Hematopoietic multipotent progenitor cell (in vitro differentiated cells): ENCODE measurements at regions not wholly inside any gene's neighbourhood (a gene's known extent, or its start where the extent isn't known, plus 50 kb on each side); places are given as distances from the start of the nearest gene placed in this dataset.
"Not testable (repeated sequence)": the region's sequence is repeated elsewhere in the genome, so short reads cannot be mapped to it uniquely, and the experiment has no call there.

Source experiments
- DNase-seq, 3 donors: peaks; one replicate each; pipeline ENCODE4 v3.0.0-alpha.2; 2011 to 2015; ENCODE audit warnings: low read depth in 2 of 3, low spot score in 2 of 3

DNA sequence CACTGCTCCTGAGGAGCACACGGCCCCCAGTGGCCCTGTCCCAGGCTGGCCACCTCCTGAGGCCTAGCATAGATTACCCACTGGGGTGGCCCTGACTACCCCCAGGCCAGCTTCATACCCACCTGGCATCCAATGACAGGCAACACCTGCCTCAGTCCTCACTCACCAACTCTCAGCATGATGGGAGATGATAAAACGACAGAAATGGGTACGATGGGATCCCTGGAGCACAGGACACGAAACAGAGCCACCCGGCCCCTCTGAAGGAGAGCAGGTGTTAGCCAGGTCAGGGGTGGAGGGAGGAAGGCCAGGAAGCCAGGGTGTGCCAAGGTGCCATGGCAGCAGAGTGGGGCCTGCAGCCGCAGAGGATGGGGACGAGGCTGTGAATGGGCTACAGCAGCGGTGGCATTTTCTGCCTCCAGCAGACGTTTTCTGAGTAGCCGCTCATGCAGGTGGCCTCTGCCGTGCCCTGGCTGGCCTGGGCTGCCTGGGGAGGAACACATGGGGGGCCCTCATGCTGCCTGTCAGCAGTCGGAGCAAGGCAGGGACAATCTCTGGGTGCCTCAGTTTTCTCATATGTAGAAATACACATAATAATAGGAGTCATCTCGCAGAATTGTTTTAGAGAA is 50.2 kb upstream of the FGF3 start:
- no peak for DNase-seq

DNA sequence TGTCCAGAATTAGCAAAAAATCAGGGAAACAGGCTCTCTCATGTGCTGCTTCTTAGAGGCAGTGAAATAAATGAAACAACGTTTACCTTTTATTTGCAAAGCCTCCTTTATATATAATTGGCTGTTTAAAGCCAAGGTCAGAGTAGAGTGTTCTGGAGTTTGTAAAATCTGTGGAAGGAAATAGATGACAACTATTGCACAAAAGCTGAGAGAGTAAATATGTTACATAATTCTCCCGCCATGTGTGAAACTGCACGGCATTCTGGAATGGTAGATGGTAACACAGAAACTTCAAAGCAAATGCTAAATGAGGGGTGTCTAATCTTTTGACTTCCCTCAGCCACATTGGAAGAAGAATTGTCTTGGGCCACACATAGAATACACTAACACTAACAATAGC is 51.5 kb upstream of the FGF3 start:
- DNase-seq, result no peak

DNA sequence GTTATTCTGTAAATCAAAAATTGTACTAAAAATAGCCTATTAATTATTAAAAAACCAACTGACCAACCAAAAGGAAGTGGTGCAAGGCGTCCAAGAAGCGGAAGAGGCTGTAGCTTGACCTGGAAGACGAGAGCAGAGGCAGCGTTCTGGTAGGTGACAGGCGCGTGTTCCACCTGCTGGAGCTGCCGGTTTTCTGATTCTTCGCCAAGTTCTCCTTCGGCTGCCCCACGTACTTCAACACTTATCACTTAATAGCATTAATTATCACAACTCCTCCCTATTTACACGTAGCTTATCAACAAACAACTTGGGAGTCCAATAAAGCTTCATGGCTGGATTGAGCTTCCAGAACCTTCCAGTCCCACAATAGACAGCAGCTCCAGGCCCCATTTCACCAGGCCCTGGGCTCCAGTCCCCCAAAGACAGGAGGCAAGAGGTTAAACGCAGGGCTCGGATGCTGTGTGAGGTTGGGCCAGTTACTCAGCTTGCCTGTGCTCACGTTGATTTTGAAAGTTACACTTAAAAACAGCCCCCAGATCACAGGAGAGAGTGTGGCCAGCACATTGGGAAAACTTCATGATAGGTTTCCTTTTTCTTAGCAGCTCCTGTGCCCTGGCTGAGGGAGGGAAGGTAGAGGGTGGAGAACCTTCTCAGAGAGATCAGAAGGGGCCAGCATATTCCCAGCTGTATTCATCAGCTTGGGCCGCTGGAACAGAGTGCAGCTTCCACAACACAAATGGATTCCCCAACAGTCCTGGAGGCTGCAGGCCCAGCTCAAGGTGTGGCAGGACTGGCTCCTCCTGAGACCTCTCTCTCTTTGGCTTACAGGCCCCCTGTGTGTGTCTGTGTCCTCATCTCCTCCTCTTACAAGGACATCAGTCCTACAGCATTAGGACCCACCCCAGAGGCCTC is 54.2 kb upstream of the FGF3 start:
- DNase-seq, result no peak

DNA sequence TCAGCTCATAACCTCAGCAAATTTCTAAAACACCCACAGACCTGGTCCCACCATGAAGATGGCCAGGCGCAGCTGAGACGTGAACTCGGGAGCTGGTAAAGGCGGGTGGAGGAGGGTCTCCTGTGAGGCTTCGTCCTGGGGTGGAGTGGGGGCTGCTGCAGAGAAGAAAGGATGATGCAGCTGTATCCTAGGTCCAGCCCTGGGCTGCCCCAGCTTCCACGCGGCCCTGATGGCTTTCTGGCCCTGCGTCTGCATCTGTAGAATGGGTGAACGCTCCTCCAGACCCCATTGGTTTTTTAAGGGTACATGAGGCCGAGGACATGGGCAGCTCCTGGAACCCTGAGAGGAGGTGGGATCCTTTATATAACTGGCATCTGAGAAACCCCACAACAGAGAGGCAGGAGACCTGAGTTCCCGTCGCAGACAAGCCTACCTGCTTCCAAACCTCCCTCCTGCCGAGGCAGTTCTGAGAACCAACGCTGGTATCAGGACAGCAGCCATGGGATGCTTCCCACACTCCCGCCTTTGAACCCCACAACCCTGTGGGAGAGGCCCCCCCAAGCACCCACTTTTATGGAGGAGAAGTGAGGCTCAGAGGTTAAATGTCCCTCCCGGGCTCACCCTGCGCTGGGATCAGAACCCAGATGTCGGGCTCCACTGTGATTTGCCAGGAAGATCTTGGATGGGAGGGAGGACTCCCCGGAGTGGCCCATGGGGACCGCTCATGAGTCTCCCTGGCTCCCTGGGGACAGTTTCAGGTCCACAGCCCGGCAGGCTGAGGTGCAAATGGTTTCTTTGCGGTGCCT is 55.2 kb upstream of the FGF3 start:
- no peak for DNase-seq

DNA sequence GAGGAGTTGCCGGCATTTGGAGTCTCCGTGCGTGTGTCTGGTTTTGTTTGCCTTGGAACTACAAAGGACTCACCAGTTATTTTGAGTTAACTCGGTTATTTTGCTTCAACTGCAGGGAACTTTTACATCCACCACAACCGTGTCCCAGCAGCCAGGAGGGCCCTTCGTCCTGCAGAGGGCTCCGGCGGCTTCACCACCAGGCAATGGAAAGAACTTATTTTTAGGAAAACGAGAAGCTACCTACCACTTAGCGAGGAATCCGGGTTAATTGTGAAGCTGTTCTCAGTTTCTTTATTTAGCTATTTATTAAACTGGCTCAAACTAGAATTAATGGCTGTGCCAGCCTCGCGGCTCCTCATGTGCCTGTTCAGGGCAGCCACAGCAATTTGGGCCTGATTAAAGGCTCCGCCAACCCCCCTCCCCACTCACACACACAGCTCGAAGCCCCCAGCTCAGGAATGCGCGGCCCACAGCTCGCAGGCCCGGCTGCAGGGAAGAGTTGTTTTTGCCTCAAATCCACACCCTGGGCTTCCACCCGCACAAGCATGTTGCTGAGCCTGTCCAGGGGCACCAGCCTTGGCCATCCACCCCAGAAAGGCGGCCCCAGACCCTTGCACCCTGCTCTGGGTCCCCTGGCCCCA is 55.9 kb upstream of the FGF3 start:
- no peak for DNase-seq

DNA sequence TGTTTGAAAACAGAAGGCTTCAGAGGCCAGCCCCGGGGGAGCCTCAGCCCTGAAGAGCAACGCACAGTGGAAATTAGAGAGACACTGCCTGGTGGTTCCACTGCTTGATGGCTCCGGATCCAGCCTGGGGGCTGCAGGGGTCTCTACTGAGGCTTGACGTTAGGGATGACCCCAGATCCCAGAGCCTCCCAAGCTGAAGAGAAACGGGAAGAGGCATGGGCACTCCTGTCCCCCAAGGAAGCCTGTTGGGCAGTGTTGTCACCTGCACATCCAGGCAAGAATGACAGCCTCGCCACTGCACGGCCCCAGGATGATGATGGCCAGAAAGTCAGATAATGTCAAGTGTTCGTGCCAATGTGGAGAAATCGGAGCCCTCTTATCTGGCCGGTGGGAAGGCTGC is 56.8 kb upstream of the FGF3 start:
- DNase-seq, result no peak

DNA sequence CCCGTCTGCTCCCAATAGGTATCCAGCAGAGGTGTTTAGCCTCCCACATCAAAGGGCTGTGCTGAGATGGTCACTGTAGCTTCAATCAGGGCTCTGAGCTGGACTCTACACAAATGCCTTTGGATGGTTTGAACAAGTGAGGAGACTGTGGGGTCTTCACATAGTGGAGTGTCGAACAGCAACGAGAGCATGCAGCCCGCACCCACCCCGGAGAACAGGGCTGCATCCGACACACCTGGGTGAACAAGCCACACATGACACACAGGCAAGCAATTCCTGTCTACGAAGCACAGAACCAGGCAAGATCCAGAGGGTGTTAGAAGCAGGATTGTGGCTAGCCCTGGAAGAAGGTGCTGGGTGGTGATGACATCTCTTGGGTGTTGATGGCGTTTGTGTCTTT is 58.0 kb upstream of the FGF3 start:
- DNase-seq, result no peak

DNA sequence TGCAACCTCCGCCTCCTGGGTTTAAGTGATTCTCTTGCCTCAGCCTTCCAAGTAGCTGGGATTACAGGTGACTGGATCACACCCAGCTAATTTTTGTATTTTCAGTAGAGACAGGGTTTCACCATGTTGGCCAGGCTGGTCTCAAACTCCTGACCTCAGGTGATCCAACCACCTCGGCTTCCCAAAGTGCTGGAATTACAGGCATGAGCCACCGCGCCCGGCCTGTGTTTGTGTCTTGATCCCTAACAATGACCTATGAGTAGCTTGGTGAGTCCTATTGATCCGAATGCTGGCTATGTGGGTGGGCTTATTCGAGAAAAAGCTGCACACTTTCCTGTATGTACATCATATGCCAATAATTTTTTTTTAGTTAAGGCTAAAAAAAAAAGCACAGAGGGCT is 58.5 kb upstream of the FGF3 start:
- DNase-seq, result not testable (repeated sequence)

DNA sequence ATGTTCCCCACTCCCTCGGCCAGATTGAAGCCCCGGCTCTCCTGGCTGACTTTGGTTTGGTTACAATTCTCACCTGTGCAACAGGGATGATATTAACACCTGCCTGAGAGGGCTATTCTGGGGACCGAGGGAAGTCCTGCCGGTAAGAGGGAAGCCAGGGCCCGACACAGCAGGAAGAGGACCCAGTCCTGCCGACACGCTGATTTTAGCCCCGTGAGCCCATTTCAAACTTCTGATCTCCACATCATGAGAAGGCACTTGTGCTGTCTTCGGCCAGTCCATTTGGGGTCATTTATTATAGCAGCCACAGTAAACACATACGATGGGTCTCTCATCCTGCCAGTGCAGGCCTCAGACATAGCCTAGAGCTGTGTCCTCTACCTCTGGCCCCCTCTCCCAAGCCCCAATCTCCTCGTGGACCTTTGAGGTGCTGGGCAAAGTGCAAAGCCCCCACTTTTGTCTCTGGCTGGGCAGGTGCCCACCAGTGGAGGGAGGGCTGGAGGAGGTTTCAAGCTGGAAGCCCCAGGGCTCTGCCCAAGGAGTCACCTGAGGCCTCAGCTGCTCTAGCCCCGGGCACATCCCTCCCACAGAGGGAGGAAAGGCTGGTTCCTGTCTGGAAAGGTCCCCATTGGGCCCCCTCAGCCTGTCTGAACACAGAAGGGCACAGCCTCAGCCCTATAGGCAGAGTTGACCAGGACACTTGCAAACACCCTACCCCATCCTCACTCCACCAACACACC is 59.1 kb upstream of the FGF3 start:
- no peak for DNase-seq

DNA sequence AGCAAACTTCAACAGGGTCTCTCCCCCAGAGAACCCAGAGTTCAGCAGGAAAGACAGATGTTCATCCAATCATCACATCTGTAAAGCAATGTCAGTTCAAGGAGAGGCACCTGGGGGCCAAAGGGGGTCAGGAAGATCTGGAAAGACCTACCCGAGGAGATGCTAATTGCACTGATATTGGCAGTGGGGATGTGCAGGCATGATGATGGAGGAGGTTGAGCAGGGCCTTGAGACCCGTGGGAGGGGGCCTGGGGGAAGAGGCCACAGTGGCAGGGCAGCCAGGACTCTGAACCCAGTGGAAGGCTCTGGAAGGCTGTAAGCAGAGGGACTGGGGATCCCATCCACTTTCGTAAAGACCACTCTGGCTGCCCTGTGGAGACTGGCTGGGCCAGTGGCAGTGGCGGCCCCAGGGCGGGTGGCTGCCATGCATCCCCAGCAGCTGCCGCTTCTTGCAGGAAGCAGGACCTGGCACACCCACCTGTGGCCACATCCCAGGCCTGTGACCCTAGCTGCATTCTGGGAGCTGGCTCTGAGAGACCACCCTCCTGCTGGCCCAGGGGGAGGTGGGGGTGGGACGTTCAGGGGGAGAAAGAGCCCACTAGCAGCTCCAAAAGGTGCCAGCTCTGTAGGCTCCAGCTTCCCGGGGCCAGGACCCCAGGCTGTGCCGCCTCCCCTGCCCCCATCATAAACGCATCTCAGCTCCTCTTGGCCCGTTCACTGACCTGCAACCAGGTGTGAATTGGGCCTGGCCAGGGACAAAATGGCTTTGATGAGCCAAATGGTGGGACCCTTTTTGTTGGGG is 59.9 kb upstream of the FGF3 start:
- DNase-seq, result no peak

DNA sequence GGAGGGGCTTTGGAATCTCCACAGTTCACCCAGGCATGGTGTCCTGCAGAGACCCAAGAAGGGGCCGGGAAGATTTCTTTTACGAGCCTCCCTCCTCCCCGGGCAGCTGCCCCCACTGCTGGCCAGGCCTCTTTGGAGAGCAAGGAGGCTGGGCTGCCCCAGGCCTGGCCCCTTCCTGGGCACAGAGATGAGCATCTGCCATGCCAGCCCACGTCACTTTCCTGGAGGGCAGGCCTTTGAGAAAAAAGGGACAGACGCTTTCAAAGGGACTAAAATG is 60.5 kb upstream of the FGF3 start:
- no peak for DNase-seq

DNA sequence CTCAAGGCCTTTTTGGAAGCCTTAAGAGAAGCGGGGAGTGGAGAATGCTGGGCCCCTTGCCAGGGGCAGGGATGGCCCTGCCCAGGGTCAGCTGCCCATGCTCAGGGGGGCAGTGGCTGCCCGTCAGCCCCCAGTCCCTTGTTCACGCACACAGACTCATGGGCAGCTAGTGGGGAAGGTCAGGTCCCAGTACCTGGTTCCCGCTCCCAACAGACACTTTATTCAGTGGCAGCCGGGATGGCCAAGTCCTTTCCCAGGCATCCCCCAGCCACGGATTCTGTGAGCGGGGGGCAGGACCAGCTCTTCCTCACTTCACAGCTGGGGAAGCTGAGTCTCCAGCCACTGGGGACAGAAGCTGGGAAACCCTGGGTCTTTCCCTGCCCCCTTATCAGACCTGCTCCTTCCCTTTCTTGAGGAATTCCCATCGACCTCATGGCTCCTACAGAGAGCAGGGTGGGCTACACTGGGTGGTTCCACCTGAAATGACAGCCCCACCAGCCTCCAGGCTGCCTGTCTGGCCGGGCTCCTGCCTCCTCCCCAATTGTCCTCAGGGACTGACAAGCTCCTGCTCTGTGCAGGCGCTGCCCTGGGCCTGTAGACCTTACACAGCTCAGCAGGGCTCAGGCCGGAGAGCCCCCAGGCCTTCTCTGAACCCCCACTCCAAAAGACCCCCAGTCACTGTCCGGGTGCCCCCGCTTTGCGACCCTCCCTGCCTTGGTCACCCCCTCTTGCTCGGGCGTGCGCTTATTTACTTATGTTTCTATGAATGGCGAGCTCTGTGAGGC is 61.0 kb upstream of the FGF3 start:
- no peak for DNase-seq

DNA sequence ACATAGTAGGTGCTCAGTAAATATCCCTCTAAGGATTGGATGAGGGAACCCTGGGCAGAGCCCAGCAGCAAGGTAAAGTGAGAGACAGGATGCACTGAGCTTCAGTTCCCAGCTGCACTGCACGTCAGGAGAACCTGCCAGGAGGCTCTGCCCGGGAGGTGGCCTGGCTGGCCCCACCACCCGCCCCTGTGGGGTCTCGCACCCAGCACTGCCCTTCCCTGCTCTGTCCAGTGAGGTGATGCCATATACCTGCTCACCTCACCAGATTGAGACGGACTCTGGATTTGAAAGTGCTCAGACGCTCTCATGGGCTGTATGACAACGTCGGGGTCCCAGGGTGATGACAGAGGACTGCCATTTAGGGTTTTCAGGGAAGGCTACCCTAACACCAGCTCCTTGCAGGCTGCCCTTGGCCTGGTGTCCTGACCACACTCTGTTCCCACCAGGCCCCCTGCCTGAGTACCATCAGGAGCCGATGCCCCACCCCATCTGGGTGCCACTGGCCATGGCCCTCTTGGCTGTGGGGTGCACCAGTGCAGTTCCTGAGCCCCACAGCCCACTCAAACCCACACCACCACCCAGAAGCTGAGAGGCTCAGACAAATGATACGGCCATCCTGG is 61.7 kb upstream of the FGF3 start:
- DNase-seq, result no peak

DNA sequence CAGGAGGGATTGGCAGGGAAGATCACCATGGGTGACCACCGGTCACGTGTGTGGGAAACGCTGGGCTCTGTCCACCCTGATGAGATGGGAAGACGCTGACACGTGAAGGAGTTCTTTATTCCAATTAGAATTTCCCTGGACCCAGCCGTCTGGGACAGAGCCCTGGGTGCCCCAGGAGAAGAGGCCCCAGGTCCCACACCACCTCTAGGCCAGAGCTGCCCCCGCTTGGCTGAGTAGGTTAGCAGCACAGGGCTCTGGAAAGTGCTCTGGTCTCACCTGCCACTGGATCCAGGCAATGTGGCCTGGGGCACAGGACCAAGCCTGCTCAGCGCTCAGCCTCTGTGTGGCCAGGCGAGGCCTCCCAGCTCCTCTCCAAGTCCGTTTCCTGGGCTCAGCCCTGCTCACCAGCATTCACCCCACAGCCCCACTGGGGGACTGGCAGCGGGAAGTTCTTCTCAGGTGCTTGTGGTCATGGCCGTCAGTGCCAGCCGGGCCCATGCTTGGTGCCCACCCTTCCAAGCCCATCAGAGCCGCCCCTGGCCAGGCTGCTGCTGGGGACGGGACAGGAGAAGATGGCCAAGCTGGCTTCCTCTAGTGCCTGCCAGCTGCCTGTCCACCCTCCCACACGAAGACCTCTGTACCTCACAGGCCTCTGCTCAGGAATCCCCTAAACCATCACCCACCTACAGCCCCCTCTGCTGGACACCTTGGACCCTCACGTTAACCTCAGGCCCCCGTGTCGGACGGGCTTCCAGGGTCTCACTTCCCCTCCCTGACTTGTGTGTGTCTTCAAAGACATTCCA is 62.5 kb upstream of the FGF3 start:
- no peak for DNase-seq

DNA sequence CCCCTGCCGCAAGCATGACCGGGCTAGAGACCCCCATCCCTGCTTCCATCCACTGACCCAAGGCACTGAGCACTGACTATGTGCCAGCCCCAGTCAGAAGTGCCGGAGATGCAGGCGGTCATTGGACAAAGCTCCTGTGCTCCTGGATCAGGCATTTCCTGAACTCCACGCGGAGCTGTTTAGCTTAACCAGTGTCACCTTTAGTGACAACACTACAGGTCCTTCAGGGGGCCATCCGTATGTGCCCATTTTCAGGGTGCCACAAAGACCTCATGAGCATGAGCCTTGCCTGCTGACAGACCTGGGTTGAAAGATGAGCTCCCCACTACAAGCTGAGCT is 63.0 kb upstream of the FGF3 start:
- DNase-seq, result no peak

DNA sequence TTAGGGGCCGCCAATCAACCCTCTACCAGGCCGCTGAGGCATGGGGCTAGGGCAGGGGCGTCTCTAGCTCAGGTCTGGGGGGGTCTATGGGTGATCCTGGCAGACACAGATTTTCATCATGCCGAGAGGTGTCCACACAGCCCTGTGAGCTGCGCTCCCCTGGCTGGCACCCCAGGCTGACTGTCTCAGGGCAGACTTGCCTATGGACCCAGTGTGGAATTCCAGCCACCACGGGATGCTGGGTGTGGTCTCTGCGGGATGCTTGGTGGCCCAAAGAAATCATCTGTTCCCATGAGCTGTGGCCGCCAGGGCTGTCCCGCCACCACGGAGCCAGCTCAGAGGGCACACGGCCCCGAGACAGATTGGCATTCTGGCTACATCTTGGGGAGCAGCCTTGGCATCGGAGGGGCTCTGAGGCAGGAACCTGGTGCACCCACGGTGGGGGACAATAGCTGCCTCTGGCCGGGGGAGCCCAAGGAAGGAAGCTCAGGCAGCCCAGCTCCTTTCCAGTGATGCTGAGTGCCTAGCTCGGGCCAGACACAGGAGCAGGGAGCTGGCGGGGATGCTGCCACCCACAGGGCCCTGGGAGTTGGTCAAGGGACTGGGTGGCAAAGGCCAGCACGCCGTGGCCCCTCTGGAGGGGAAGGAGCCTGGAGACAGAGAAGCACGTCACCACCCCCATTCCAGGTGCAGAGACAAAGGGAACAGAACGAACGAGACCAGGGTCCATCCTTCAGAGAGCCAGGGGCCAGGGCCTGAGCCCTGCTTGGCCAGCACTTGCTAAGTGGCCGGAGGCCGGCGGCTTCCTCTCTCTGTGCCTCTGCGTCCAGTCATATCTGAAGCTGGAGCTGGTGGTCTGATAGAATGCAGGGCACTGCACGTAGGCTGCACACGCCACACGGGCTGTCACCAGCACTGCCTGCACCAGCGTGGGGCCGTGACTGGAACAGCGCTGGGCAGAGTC is 64.4 kb upstream of the FGF3 start:
- no peak for DNase-seq

DNA sequence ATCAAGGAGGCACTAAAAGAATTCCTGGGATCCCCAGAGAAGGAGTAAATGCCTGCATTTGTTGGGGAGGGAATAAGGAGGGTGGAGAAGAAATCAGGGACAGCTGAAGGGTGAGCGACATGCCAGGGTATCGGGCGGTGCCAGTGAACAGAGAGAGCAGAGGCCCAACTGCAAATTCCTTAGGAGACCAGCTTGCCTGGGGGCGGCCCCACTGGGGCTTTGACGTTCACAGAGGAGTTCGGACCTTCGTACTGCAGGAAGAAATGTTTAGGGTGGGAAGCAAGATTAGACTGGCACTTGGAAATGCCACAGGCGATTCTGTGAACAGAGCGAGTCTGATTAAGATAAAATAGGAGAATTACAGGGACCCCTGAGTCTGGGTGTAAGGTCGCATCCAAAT is 65.1 kb upstream of the FGF3 start:
- DNase-seq, result no peak
